Tibial nerve (tissue), 3 donors: ENCODE measurements at regions not wholly inside any gene's neighbourhood (a gene's known extent, or its start where the extent isn't known, plus 50 kb on each side); places are given as distances from the start of the nearest gene placed in this dataset.

Experiments
- CTCF ChIP-seq, 5 experiments: fragments of 200-600 bp in 3 of 5; fragments of 450-650 bp in 2 of 5; sonication (generic) in 3 of 5; IDR thresholded peaks; one replicate each; pipeline ENCODE4 v1.5.1; 2016 to 2019; ENCODE audit warnings: antibody characterized with exemption in 5 of 5, mild to moderate bottlenecking in 3 of 5, moderate library complexity in 2 of 5
- POLR2A ChIP-seq, 2 donors: fragments of 450-650 bp; IDR thresholded peaks; one replicate each; pipeline ENCODE4 v1.6.1; 2017; ENCODE audit warnings: antibody characterized with exemption in 2 of 2, mild to moderate bottlenecking in 2 of 2, moderate library complexity in 2 of 2

DNA sequence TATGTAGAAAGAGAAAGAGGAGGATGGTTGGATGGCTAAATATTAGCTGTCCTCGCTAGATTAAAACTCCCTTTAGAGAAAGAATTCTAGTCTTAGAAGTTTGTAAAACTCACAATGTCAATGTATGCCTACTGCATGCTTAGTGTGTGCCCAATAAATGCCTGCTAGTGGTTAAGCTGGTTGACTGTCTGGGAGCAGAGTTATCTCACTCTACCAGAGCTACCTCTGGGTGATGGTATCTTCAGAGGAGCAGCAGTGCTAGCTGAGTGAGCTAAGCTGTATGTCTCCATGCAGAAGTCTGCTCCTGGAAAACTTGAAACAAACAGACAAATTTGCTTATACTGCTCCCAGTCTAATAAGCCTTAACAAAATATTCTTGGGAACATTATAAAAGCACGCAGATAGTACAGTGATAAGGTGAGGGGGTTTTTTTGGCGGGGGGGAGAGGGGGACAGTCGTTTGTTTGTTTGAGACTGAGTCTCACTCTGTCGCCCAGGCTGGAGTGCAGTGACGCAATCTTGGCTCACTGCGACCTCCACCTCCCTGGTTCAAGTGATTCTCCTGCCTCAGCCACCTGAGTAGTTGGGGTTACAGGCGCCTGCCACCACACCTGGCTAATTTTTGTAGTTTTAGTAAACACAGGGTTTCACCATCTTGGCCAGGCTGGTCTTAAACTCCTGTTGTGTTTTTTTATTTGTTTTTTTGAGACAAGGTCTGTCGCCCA lies 202.8 kb upstream of the TSC22D1 start:
- TF ChIP-seq POLR2A (IDR thresholded peaks at IDR 0.05) (no peak), CTCF (IDR thresholded peaks at IDR 0.05) (no peak)
